ENCODE measurements at regions not wholly inside any gene's neighbourhood (a gene's known extent, or its start where the extent isn't known, plus 50 kb on each side); places are given as distances from the start of the nearest gene placed in this dataset.

- DNase-seq (ENCODE audit: low spot score): no peak
- Histone ChIP-seq H3F3A (replicated peaks; ENCODE audit: low read depth) (no peaks in the 10 kb centered on the region), H4K20me1 (replicated peaks; ENCODE audit: insufficient read depth) (no peaks in the 10 kb centered on the region), H3K4me2 (no peak overlapping the region), H3K9me2 (ENCODE audit: insufficient read depth) (no peaks in the 10 kb centered on the region), H2AFZ (peak overlapping the region; percentile 34; the same call in 1 of the 2 replicates), H3K79me2 (replicated peaks; ENCODE audit: insufficient read depth) (no peaks in the 10 kb centered on the region), H3K27me3 (ENCODE audit: insufficient read depth) (no peaks in the 10 kb centered on the region), H3K4me3 (no peak overlapping the region), H3K4me1 (ENCODE audit: insufficient read depth) (peaks cover 62% of the 10 kb centered on the region), H3K27ac (ENCODE audit: low read depth) (no peak overlapping the region), H3K36me3 (ENCODE audit: insufficient read depth) (no peaks in the 10 kb centered on the region)
- Mint-ChIP-seq H3K27ac (no peak overlapping the region), H3K36me3 (ENCODE audit: low read depth) (no peaks in the 10 kb centered on the region), H3K27me3 (ENCODE audit: insufficient read depth, low read depth, poor library complexity) (no peaks in the 10 kb centered on the region), H3K4me3 (no peak overlapping the region), H3K9me3 (no peaks in the 10 kb centered on the region), H3K4me1 (peaks cover 48% of the 10 kb centered on the region)
- ATAC-seq: no peak
- TF ChIP-seq ZNF331 (CRISPR knock-in tag; IDR thresholded peaks at IDR 0.05; ENCODE audit: low read depth): no peak
- TF ChIP-seq EZH2 (IDR thresholded peaks at IDR 0.05; ENCODE audit: low read depth, unreplicated experiment): no peak
- no peak for TF ChIP-seq POLR2AphosphoS5 (IDR thresholded peaks at IDR 0.05; ENCODE audit: low read depth)
- no peak for TF ChIP-seq EZH2phosphoT487 (IDR thresholded peaks at IDR 0.05; ENCODE audit: unreplicated experiment)
- TF ChIP-seq CREB1 (CRISPR knock-in tag; IDR thresholded peaks at IDR 0.05; ENCODE audit: low read depth): no peak
- no peak for TF ChIP-seq STAT1 (IDR thresholded peaks at IDR 0.05; ENCODE audit: unreplicated experiment)
- no peak for TF ChIP-seq ZNF462 (CRISPR knock-in tag; IDR thresholded peaks at IDR 0.05)
- TF ChIP-seq ZNF114 (CRISPR knock-in tag; IDR thresholded peaks at IDR 0.05): no peak
- no peak for TF ChIP-seq NANOG (IDR thresholded peaks at IDR 0.05; ENCODE audit: borderline replicate concordance)
- no peak for TF ChIP-seq JUNB (IDR thresholded peaks at IDR 0.05; ENCODE audit: unreplicated experiment)
- no peak for TF ChIP-seq REST (IDR thresholded peaks at IDR 0.05; ENCODE audit: unreplicated experiment)
- TF ChIP-seq ETS1 (IDR thresholded peaks at IDR 0.05): no peak
- TF ChIP-seq CTCF (conservative IDR thresholded peaks at IDR 0.05; ENCODE audit: low read depth in 2 of 2): no peak
Measured at GRCh38 chr1:108054396-108054795, 89.4 kb upstream of the VAV3 start.

Measured in GM23338 (cell line).